NOMO-1 treated with dmso at 0.1 percent for 144 hours (cell line): ENCODE measurements at regions not wholly inside any gene's neighbourhood (a gene's known extent, or its start where the extent isn't known, plus 50 kb on each side); places are given as distances from the start of the nearest gene placed in this dataset.
"Not testable (repeated sequence)": the region's sequence is repeated elsewhere in the genome, so short reads cannot be mapped to it uniquely, and the experiment has no call there.

Experiments used
- DNase-seq: peaks from one replicate; lab custom pipeline; 2025; ENCODE audit not compliant: unreplicated experiment; lab: John Stamatoyannopoulos, UW

GRCh38 chr7:66502230-66503035 lies 126.2 kb upstream of the KCTD7 start:
- DNase-seq: no peak

GRCh38 chr7:66503036-66503370 lies 125.7 kb upstream of the KCTD7 start:
- no peak for DNase-seq

GRCh38 chr7:66503551-66504031 lies 125.1 kb upstream of the KCTD7 start:
- no peak for DNase-seq

- DNase-seq: no peak
These were observed 124.5 kb upstream of the KCTD7 start for GRCh38 chr7:66504131-66504530.

GRCh38 chr7:66505009-66505408 lies 123.7 kb upstream of the KCTD7 start:
- DNase-seq: no peak

GRCh38 chr7:66505531-66506451 lies 122.9 kb upstream of the KCTD7 start:
- no peak for DNase-seq

- not testable (repeated sequence) for DNase-seq
These were observed 122.0 kb upstream of the KCTD7 start for GRCh38 chr7:66506703-66507102.

- no peak for DNase-seq
These were observed 120.9 kb upstream of the KCTD7 start for GRCh38 chr7:66507764-66508296.

- DNase-seq: no peak
These were observed 120.2 kb upstream of the KCTD7 start for GRCh38 chr7:66508431-66508830.

- DNase-seq: no peak
These were observed 114.6 kb upstream of the KCTD7 start for GRCh38 chr7:66514050-66514449.

GRCh38 chr7:66517212-66517909 lies 111.3 kb upstream of the KCTD7 start:
- no peak for DNase-seq

GRCh38 chr7:66518151-66518691 lies 110.5 kb upstream of the KCTD7 start:
- no peak for DNase-seq

- no peak for DNase-seq
These were observed 107.0 kb upstream of the KCTD7 start for GRCh38 chr7:66521675-66522074.

GRCh38 chr7:66522518-66522917 lies 106.2 kb upstream of the KCTD7 start:
- no peak for DNase-seq

GRCh38 chr7:66523409-66523808 lies 105.3 kb upstream of the KCTD7 start:
- no peak for DNase-seq

GRCh38 chr7:66524738-66525137 lies 103.9 kb upstream of the KCTD7 start:
- DNase-seq: no peak

GRCh38 chr7:66526782-66527181 lies 101.9 kb upstream of the KCTD7 start:
- DNase-seq: not testable (repeated sequence)

GRCh38 chr7:66528652-66529051 lies 100.0 kb upstream of the KCTD7 start:
- no peak for DNase-seq

- DNase-seq: no peak
These were observed 98.6 kb upstream of the KCTD7 start for GRCh38 chr7:66529883-66530610.
